HG03558 (cell line): ENCODE measurements at regions not wholly inside any gene's neighbourhood (a gene's known extent, or its start where the extent isn't known, plus 50 kb on each side); places are given as distances from the start of the nearest gene placed in this dataset.

Experiments
- ATAC-seq: cut with Tn5 transposase; IDR thresholded peaks from one replicate; pipeline ENCODE4 v1.9.1; 2021; ENCODE audit warnings: moderate number of reproducible peaks; ENCODE audit not compliant: unreplicated experiment; ENCODE audit errors: extremely low read depth

DNA sequence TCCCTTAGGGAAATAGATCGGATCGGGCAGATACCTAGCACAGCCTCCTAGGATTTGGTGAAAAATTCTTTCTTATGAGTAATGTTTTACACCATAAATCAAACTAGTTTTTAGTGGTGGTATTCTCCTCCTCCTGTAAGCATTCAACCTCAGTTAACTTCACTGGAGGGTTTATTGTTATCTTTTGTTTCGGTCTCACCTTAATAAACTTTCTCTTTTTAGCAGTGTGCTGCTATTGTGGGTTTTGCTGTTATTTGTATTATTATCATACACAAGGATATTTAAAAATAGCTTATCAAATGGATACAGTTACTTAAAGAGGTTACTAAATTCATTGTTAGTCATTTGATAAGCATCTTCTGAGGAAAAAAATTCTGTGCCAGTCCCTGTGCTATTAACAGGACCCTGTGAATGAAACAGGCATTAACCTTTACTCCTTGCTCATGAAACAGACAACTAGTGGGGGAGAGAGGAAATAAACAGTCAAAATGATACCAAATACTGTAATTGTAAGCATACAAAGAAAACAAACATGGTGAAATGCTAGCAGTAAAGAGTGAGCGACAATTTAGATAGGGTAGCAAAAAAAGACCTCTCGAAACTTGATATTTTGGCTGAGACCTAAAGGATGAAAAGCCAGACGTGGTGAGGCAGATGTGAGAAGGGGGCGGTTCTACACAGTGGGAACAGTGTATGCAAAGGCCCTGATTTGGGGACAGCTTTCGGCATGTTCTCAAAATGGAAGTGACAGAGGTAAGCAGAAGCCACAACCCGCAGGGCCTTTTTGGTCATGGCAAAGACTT, 178.7 kb upstream of the SOX5 start:
- ATAC-seq, result peak; percentile 46

DNA sequence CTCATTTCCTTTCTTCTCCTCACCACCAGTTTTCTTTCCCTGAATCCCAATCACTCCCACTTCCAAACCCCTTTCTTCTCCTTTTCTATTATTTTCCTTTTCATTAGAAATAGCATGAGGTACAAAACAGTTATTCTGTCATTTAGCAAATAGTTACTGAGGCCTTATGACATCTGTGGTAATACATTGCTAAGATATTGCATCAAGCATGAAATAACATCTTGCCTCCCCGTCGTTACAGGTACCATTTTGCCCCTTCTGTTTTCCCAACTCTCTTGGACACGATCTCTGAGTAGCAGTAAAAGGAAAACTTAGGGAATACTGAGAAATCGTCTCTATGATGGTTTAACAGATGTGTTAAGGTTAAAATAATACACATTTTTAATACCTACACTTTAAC, 175.8 kb upstream of the SOX5 start:
- no peak for ATAC-seq

DNA sequence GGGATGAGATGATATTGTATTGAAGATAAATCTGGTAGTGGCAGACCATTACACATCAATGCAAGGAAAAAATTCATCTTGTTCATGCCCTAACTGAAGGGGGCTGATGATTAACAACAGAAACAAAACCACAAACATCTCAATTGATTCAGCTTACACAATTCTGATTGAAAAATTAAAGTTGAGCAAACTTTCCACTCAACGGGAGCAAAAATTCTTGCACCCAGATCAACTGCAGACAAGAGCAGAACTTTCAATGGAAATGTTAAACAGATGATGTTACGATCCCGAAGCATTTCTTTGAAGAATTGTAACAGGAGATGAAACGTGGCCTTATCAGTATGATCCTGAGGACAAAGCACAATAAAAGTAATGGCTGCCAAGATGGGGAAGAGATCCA, 172.4 kb upstream of the SOX5 start:
- ATAC-seq, result no peak

DNA sequence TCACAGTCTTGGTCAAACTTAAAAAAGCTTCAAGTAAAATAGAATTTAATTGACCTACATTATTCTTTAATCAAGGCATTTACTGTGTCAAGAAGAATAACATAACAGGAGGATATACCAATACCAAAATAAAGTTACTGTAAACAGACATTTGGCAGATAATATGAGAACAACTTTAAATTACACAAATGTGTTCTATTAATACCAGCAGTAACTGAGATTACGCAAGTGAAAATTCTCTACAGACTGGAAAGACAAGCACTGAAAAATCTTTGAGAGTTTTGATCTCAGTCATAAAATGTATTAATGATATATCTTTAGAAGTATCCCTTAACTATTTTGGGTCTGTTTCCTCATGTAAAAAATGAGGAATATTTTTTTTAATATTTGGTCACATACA, 169.2 kb upstream of the SOX5 start:
- no peak for ATAC-seq

DNA sequence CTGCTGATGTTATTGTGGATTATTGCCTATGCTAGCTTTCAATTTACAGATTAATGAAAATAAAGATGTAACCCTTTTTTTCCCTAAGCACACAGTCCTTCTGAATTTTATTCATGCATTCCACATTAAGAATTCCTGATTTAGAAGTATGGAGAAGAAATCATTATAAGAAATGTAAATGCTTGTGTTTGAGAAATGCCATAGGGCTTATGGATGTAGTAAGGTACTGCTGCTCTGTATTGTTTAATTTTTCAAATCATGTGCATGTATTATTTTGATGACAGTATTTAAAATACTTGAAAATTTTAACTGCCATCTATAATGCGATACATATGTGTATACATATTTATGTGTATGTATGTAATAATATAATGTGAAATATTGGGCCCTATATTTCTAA, 167.1 kb upstream of the SOX5 start:
- no peak for ATAC-seq

DNA sequence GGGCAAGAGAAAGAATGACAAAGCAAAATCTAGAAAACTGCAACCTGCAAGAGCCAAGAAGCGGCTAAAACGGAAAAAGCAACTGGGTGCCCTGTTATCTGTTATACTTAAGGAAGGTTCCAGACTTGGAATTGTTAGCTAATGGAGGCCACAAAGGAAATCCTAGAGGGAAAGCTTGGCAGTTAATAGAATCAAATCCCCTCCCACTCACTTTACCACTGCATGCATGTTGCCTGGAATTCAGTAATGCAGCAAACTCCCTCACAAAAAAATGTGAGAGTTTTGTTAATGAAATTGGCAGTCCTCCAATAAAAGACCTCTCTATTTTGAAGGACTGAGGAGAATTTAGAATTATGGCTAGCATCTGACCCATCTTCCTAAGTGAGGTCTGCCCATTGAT, 164.2 kb upstream of the SOX5 start:
- no peak for ATAC-seq

DNA sequence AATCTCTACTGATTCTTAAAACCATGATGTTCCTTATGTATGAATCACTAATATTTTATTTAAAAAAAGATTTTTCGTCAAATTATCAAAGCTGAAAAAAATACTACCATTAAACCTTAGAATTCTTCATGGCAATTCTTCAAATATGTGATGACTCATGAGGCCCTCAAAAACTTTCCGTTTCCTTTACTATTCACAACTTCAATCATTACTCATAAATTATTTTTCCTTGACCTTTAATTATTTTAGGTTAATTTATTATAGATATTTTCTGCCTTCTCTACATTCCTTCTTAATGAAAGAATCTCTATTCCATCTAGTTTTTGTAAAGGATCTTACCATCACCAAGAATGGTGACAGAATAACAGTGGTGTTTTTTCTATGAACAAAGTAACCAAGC, 162.1 kb upstream of the SOX5 start:
- no peak for ATAC-seq

DNA sequence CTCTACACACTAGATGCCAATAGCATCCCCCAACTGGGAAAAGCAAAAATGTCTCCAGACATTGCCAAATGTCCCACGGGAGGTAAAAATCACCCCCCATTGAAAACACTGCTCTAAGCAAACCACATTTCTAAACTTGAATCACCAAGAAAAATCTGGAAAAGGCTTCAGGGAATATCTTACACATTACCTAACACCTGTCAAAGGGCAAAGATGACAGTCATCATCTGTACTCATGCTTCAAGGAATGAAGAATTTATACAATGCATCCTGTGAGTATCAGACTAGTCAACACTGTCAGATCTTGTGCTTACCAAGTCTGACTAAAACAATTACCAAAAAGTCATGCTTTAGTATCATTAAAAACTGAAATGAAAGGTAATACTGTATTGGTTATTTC, 161.6 kb upstream of the SOX5 start:
- no peak for ATAC-seq

DNA sequence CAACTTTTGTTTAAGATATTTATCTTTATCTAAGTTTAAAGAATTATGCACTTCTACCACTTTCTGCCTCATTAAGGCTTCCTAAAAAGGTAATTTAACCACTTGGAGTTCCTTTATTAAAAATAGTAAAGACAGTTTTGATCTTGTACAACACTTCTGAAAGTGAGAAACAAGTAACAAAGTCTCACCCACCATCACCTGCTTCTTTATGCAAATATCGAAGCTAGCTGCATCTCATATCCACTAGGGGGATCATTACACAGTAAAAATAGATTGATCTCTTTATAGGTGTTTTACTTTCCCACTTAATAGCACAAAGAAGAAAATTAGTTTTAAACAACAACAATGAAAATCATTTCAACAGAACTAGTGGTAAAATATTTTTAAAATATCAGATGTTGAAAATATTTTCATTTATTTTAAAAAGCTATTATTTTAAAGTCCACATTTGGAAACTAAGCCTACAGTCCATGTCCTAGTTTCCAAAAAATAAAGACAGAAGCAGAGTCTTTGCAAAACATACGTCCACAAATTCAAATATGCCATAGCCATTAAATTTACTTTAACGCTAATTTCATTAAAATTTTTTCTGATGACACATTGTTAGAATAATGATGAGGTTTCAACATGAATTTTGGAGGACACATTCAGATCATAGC, 160.0 kb upstream of the SOX5 start:
- ATAC-seq, result peak; percentile 78

DNA sequence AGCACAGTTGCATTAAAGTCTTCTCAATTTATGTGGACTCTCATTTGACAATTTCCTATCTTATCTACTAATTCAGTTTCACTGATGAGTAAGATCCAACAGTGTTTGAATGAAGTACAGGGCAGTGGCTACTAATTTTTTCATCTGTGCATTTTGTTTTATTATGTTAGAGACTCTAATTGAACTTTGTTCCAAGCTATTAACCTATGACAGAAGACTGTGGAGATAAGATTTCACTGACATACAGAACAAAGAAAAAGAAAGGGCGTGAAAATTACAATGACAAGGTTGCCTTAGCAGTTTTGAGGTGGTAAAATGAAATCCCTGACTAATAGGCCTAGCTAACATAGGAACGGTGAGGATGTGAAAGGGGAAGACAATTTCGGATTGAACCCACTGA, 153.2 kb upstream of the SOX5 start:
- no peak for ATAC-seq

DNA sequence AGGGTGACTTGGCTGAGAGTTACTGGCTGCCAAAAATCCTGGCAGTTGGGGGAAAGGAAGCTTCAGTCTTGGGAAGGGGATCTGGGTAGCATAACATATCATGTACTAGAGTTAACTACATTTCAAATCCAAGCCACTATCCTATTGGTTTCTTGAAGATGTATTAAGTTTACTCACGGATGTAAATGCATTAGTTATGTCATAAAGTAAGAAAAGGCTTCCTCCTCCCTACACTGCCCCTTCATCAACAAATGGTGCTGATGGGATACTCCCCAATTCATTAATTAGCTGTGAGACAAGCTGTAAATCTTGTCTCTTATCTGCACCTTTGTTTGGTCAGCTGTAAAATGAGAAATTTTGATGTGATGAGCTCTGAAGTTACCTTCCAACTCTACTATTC, 150.1 kb upstream of the SOX5 start:
- ATAC-seq, result no peak

DNA sequence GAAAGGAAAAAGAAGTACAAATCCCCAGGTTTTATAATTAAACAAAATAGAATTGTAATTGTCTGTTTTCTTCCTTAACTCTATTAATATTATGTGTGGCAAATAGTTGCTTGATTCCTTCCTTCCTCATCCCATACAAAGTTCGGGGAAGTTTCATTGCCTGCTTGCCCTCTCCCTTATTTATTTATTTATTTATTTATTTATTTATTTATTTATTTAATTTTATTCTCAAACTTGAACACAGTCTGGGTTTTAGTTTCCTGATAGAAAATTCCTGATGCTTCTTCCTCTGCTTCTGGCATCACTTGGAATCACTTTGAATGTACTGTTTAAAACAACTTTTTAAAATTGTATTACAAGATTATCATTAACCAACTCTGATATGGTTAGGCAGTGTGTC, 145.8 kb upstream of the SOX5 start:
- no peak for ATAC-seq

DNA sequence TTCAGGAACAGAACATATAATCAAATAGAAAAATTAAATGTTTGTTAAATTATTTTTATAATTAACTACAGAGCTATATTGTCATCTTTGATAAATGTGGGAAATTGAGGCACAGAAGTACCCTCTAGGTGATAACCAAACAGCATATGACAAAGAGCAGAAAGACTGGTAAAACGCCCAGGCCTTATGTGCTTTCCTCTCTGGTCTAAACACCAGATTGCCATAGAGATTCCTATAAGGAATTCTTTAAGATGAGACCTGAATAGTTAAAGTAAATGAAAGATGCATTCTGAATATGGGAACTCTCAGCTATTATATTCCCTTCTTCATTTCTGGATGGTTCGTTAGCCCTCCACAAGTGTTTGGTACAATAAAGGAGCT, 140.0 kb upstream of the SOX5 start:
- ATAC-seq, result no peak

DNA sequence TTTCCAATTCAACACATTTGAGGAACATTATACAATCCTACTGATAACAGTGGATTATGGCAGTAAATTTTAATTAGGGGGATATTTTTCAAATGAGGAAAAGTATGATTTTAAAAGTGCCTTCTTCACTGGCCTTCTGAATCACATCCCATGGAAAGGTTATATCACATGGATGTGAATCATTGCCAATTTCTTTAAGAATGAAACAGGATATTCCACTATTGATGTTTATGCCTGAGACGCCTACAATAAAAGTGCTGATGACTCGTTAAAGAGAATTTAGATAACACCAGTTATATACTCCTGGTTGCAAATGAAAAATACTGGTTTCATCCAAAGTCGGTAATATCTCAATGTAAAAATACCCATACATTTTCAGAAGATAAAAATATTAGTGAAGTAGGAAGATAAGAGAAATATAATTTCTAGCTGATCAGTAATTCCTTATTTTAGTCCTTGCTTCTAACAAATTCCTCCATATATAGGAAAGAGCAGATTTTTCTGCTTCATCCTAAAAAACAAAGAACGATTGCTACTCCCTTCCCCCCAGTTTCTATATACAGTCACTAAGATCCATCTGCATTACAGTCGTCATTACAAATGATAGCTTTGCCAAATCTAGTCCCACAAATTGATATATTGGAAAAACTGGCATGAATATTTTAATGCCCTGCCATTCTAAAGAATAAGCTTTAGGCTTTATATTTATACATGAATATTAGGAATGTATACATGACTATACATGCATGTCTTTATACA, 139.5 kb upstream of the SOX5 start:
- ATAC-seq, result no peak

DNA sequence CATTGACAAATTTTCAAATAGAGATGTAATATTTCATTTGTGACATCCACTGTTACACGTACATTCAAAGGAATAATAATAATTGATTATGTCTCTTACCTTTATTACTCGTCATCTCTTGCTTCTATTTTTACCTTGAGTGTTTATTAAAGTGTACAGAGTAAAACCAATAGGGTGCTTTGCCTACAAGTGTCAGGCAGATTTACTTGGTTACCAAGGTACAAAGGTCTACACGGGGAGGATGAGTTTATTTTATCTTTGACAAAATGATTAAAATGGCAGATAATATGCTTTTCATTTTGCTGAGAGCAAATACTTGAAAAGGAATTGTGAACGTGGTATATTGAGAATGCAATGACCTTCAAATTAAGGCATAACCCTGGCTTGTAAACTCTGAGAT, 137.8 kb upstream of the SOX5 start:
- ATAC-seq, result no peak

DNA sequence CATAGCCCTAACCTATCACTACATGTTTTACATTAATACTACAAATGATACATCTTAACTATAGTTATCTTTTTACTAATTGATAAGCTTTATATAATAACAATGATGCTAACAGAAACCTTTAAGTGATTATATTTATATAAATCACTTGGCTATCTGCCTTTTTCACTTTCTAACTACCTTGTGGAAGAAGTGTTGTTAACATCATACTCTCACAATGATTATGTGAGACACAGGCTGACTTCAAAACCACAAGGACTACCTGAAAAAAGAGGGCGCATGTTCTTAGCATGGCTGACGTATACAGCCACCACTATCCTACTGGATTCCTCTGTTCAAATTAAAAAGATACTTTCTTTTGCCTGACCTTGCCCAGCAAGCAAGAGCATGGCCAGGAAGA, 135.3 kb upstream of the SOX5 start:
- ATAC-seq, result no peak

DNA sequence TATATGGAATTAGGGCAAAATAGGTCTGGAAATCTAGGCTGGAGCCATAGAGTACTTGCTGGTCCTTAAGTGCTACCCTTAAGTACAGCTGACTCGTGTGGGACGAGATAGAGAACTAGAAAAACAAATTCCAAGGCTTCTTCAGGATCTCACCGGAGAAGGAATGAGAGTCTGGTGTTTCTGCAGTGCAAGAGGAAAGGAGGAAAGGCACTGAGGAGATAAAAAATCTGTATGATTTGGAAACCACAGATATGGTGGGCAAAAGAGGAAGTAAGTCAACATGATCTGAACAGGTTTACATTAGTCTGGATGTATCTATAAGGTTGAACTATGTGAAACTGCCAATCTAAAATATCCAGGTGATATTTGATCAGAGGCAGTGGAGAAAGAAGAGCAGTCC, 134.4 kb upstream of the SOX5 start:
- ATAC-seq, result no peak

DNA sequence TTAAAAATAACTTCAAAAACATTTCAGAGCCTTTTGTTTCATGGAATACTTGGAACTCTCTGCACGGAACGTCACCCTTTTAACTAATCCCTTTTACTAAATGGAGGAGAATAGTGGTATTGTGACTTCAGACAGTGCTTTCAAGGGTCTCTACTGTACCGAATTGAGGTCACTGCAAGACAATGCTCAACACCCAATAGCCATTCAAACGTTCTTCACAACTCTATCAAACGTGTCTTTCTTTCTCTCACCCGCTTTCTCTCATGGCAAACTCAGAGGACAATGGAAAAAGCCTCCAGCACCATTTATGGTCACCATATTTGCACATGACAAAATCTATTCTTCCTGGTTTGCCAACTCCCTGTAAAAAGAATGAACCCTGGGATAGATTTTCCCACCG, 132.1 kb upstream of the SOX5 start:
- ATAC-seq, result no peak

DNA sequence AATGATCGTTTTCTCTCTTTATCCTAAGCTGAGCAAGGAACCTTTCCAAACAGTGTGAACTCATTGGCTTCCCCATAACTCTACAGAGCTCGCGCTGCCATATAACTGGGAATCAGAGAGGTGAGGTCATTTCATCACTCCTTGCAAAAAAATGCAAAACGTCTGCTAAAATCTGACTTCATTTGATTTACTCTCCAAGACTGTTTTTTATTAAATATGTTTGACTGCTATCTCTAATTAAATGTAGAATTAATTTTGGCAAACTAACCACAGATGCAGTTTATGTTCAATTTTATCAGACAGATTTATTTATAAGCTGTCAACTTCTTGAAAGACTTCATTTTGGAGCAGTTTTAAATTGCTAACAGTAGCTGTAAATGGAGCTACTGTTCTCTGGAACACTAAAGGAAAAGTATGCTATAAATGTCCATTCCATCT, 131.6 kb upstream of the SOX5 start:
- no peak for ATAC-seq

DNA sequence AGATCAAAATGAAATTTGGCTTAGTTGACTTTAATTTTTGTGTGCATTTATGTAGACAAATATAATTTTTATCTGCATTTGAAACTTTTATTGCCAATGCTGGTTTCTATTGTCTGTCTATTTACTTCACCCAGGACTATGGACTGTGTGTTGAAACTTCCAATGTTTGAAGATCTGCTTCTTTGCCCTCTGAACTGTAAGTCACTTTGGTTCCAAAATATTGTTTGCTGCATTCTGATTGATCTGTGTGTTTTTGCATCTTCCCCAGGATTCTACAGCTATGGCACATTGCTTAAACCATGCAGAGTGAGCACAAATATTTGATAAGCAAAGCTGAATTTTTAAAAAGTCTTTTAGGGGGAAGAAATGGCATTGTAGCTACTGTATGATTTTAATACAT, 131.0 kb upstream of the SOX5 start:
- no peak for ATAC-seq

DNA sequence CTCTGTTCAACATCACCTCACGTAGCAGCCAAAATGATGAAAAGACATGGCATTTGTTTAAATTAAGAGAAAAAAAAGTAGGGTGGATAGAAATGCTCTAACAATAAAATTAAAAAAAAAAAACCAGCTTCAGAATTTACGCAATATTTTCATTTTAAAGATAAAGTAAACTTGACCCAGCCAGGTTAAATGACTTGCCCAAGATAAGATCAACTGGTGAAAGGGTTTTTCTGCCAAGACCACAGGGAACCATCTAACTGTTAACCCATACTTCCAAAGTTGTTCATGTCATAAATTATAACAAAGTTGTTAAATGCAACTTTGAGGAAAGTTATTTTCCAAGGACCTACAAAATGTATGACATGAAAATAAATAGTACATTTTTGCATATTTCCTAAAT, 129.6 kb upstream of the SOX5 start:
- no peak for ATAC-seq
